Stimulated activated CD4-positive, alpha-beta T cell treated with anti-CD3 and anti-CD28 coated beads, TNF-alpha, amount 100 ng/mL, for 24 hours (primary cell): ENCODE measurements at regions not wholly inside any gene's neighbourhood (a gene's known extent, or its start where the extent isn't known, plus 50 kb on each side); places are given as distances from the start of the nearest gene placed in this dataset.
"Not testable (repeated sequence)": the region's sequence is repeated elsewhere in the genome, so short reads cannot be mapped to it uniquely, and the experiment has no call there.

ENCODE experiments used
- DNase-seq, 3 experiments: peaks; one replicate each; pipeline ENCODE4 v3.0.0-alpha.2; 2020; ENCODE audit warnings: low read depth in 3 of 3

- DNase-seq = no peak
Measured at GRCh38 chr2:239727776-239728600, 297.2 kb downstream of the NDUFA10 start.

GRCh38 chr2:239727182-239727775 is 297.9 kb downstream of the NDUFA10 start:
- DNase-seq = no peak

- no peak for DNase-seq
Measured at GRCh38 chr2:239726631-239727181, 298.4 kb downstream of the NDUFA10 start.

- DNase-seq = no peak
Measured at GRCh38 chr2:239726091-239726591, 299.0 kb downstream of the NDUFA10 start.

GRCh38 chr2:239725551-239725890 is 299.6 kb downstream of the NDUFA10 start:
- DNase-seq = no peak

GRCh38 chr2:239724851-239725550 is 300.1 kb downstream of the NDUFA10 start:
- DNase-seq = no peak

- DNase-seq = no peak
Measured at GRCh38 chr2:239724194-239724849, 300.8 kb downstream of the NDUFA10 start.

- no peak for DNase-seq
Measured at GRCh38 chr2:239723486-239724193, 301.5 kb downstream of the NDUFA10 start.

- DNase-seq = no peak
Measured at GRCh38 chr2:239722760-239723470, 302.2 kb downstream of the NDUFA10 start.

GRCh38 chr2:239721991-239722759 is 303.0 kb downstream of the NDUFA10 start:
- DNase-seq = no peak

- DNase-seq = no peak
Measured at GRCh38 chr2:239721531-239721930, 303.6 kb downstream of the NDUFA10 start.

GRCh38 chr2:239720361-239721360 is 304.5 kb downstream of the NDUFA10 start:
- no peak for DNase-seq

GRCh38 chr2:239719791-239720360 is 305.3 kb downstream of the NDUFA10 start:
- DNase-seq = no peak

GRCh38 chr2:239718991-239719390 is 306.2 kb downstream of the NDUFA10 start:
- DNase-seq = not testable (repeated sequence)

GRCh38 chr2:239717706-239718105 is 307.4 kb downstream of the NDUFA10 start:
- no peak for DNase-seq

- DNase-seq = no peak
Measured at GRCh38 chr2:239717319-239717675, 307.8 kb downstream of the NDUFA10 start.

- no peak for DNase-seq
Measured at GRCh38 chr2:239716536-239717318, 308.4 kb downstream of the NDUFA10 start.
